ENCODE measurements at regions not wholly inside any gene's neighbourhood (a gene's known extent, or its start where the extent isn't known, plus 50 kb on each side); places are given as distances from the start of the nearest gene placed in this dataset.
A peak's percentile ranks its signal among the peaks of the same experiment; 100 is the strongest.

- DNase-seq (ENCODE audit: low spot score): no peak
- intact Hi-C loops (cut with DNase I): no loop called here
These were observed 1092.3 kb downstream of the EFNB2 start for GRCh38 chr13:105442949-105443699.

- intact Hi-C loops (cut with DNase I): no loop called here
- no peak for DNase-seq (ENCODE audit: low spot score)
These were observed 1093.4 kb downstream of the EFNB2 start for GRCh38 chr13:105442040-105442439.

GRCh38 chr13:105441051-105441750, 1094.3 kb downstream of the EFNB2 start:
- intact Hi-C loops (cut with DNase I): no loop called here
- no peak for DNase-seq (ENCODE audit: low spot score)

- intact Hi-C loops (cut with DNase I): no loop called here
- DNase-seq (ENCODE audit: low spot score): no peak
These were observed 1098.5 kb downstream of the EFNB2 start for GRCh38 chr13:105436943-105437342.

- no peak for DNase-seq (ENCODE audit: low spot score)
- intact Hi-C loops (cut with DNase I): no loop called here
These were observed 1103.0 kb downstream of the EFNB2 start for GRCh38 chr13:105432438-105432837.

- DNase-seq (ENCODE audit: low spot score): no peak
- intact Hi-C loops (cut with DNase I): no loop called here
These were observed 1106.7 kb downstream of the EFNB2 start for GRCh38 chr13:105428811-105429210.

GRCh38 chr13:105426441-105426840, 1109.0 kb downstream of the EFNB2 start:
- intact Hi-C loops (cut with DNase I): no loop called here
- no peak for DNase-seq (ENCODE audit: low spot score)

- DNase-seq (ENCODE audit: low spot score): no peak
- intact Hi-C loops (cut with DNase I): no loop called here
These were observed 1120.8 kb downstream of the EFNB2 start for GRCh38 chr13:105414639-105415038.

GRCh38 chr13:105412171-105412570, 1123.3 kb downstream of the EFNB2 start:
- intact Hi-C loops (cut with DNase I): no loop called here
- no peak for DNase-seq (ENCODE audit: low spot score)

GRCh38 chr13:105410602-105411001, 1124.9 kb downstream of the EFNB2 start:
- peak; percentile 78 for DNase-seq (ENCODE audit: low spot score)
- intact Hi-C loops (cut with DNase I): no loop called here

GRCh38 chr13:105406551-105406950, 1128.9 kb downstream of the EFNB2 start:
- intact Hi-C loops (cut with DNase I): no loop called here
- DNase-seq (ENCODE audit: low spot score): no peak

GRCh38 chr13:105403086-105403485, 1132.4 kb downstream of the EFNB2 start:
- intact Hi-C loops (cut with DNase I): no loop called here
- no peak for DNase-seq (ENCODE audit: low spot score)

- intact Hi-C loops (cut with DNase I): no loop called here
- DNase-seq (ENCODE audit: low spot score): no peak
These were observed 1140.4 kb downstream of the EFNB2 start for GRCh38 chr13:105395041-105395440.

- no peak for DNase-seq (ENCODE audit: low spot score)
- intact Hi-C loops (cut with DNase I): no loop called here
These were observed 1146.1 kb downstream of the EFNB2 start for GRCh38 chr13:105389373-105389772.

GRCh38 chr13:105377452-105377851, 1158.0 kb downstream of the EFNB2 start:
- DNase-seq (ENCODE audit: low spot score): no peak
- intact Hi-C loops (cut with DNase I): no loop called here

- no peak for DNase-seq (ENCODE audit: low spot score)
- intact Hi-C loops (cut with DNase I): loop anchor here in 1 of 2 donors (5.0 kb wide), 1 partner anchor 738 kb away; no protein-coding TSS in a partner anchor
These were observed 1165.3 kb downstream of the EFNB2 start for GRCh38 chr13:105370011-105370650.

GRCh38 chr13:105368781-105369180, 1166.7 kb downstream of the EFNB2 start:
- DNase-seq (ENCODE audit: low spot score): no peak

GRCh38 chr13:105365831-105366230, 1169.6 kb downstream of the EFNB2 start:
- no peak for DNase-seq (ENCODE audit: low spot score)
- intact Hi-C loops (cut with DNase I): no loop called here

More at GRCh38 chr13:105368781-105369180, 1166.7 kb downstream of the EFNB2 start:
- intact Hi-C loops (cut with DNase I): no loop called here

- no peak for DNase-seq (ENCODE audit: low spot score)
- intact Hi-C loops (cut with DNase I): no loop called here
These were observed 1170.4 kb downstream of the EFNB2 start for GRCh38 chr13:105365021-105365550.

- intact Hi-C loops (cut with DNase I): no loop called here
- no peak for DNase-seq (ENCODE audit: low spot score)
These were observed 1171.3 kb downstream of the EFNB2 start for GRCh38 chr13:105364191-105364590.

Measured in posterior vena cava (tissue), 2 donors.